Liver (tissue), 7 donors: ENCODE measurements at regions not wholly inside any gene's neighbourhood (a gene's known extent, or its start where the extent isn't known, plus 50 kb on each side); places are given as distances from the start of the nearest gene placed in this dataset.

Source experiments
- DNase-seq: peaks from one replicate; pipeline ENCODE4 v3.0.0-alpha.2; 2017; ENCODE audit warnings: low spot score
- H3K27ac ChIP-seq, 2 donors: one replicate each; pipeline ENCODE4 v1.7.0; 2013; ENCODE audit warnings: inconsistent platforms in 2 of 2, low read length in 2 of 2, control low read depth in 1 of 2, low read depth in 1 of 2, mild to moderate bottlenecking in 1 of 2
- H3K27me3 ChIP-seq, 4 donors: one replicate each; pipeline versions ENCODE4 v1.6.1 to v1.7.0; 2013; ENCODE audit warnings: low read length in 3 of 4, inconsistent platforms in 1 of 4, mild to moderate bottlenecking in 1 of 4, moderate library complexity in 1 of 4; ENCODE audit not compliant: control insufficient read depth in 4 of 4, insufficient read depth in 4 of 4
- H3K36me3 ChIP-seq, 4 donors: one replicate each; pipeline versions ENCODE4 v1.6.1 to v1.7.0; 2013; ENCODE audit warnings: low read length in 3 of 4, mild to moderate bottlenecking in 3 of 4, low read depth in 1 of 4, moderate library complexity in 1 of 4; ENCODE audit not compliant: control insufficient read depth in 4 of 4, insufficient read depth in 3 of 4
- H3K4me1 ChIP-seq, 4 donors: one replicate each; pipeline versions ENCODE4 v1.6.1 to v1.7.0; 2013; ENCODE audit warnings: low read length in 3 of 4, mild to moderate bottlenecking in 3 of 4, moderate library complexity in 1 of 4; ENCODE audit not compliant: control insufficient read depth in 4 of 4, insufficient read depth in 4 of 4
- H3K4me3 ChIP-seq, 3 donors: one replicate each; pipeline versions ENCODE4 v1.6.1 to v1.7.0; 2013; ENCODE audit warnings: low read length in 3 of 3, control low read depth in 1 of 3, low read depth in 1 of 3, mild to moderate bottlenecking in 1 of 3
- H3K9ac ChIP-seq, 2 donors: one replicate each; pipeline ENCODE4 v1.7.0; 2013; ENCODE audit warnings: low read length in 2 of 2, mild to moderate bottlenecking in 2 of 2, moderate library complexity in 2 of 2, control low read depth in 1 of 2, low read depth in 1 of 2
- H3K9me3 ChIP-seq, 4 donors: one replicate each; pipeline versions ENCODE4 v1.6.1 to v1.7.0; 2013; ENCODE audit warnings: low read length in 3 of 4; ENCODE audit not compliant: control insufficient read depth in 4 of 4
- EGR1 ChIP-seq, 2 donors: IDR thresholded peaks; 2 replicates each; pipeline ENCODE4 v1.6.1; 2016 to 2018; ENCODE audit warnings: antibody characterized with exemption in 2 of 2, low read depth in 2 of 2
- FOXA1 ChIP-seq: IDR thresholded peaks from 2 replicates; pipeline ENCODE4 v1.6.1; 2016; ENCODE audit warnings: antibody characterized with exemption
- GABPA ChIP-seq, 2 donors: IDR thresholded peaks in 1 of 2; conservative IDR thresholded peaks in 1 of 2; 2 replicates each; pipeline ENCODE4 v1.6.1; 2016; ENCODE audit warnings: antibody characterized with exemption in 2 of 2, mild to moderate bottlenecking in 1 of 2, moderate library complexity in 1 of 2
- HNF4A ChIP-seq, 2 donors: conservative IDR thresholded peaks; 2 replicates each; pipeline ENCODE4 v1.6.1; 2016; ENCODE audit warnings: antibody characterized with exemption in 2 of 2, mild to moderate bottlenecking in 2 of 2
- HNF4G ChIP-seq: IDR thresholded peaks from 2 replicates; pipeline ENCODE4 v1.6.1; 2016; ENCODE audit warnings: antibody characterized with exemption
- JUND ChIP-seq, 2 donors: IDR thresholded peaks; 2 replicates each; pipeline ENCODE4 v1.6.1; 2016; ENCODE audit warnings: antibody characterized with exemption in 2 of 2
- MAX ChIP-seq: IDR thresholded peaks from 2 replicates; pipeline ENCODE4 v1.6.1; 2016; ENCODE audit warnings: antibody characterized with exemption
- NR2F2 ChIP-seq: IDR thresholded peaks from 2 replicates; pipeline ENCODE4 v1.6.1; 2016; ENCODE audit warnings: antibody characterized with exemption
- RAD21 ChIP-seq, 2 donors: IDR thresholded peaks; 2 replicates each; pipeline ENCODE4 v1.6.1; 2016; ENCODE audit warnings: antibody characterized with exemption in 2 of 2, mild to moderate bottlenecking in 2 of 2
- REST ChIP-seq: IDR thresholded peaks from 2 replicates; pipeline ENCODE4 v1.6.1; 2016; ENCODE audit warnings: antibody characterized with exemption, mild to moderate bottlenecking
- RXRA ChIP-seq, 2 donors: IDR thresholded peaks; 2 replicates each; pipeline ENCODE4 v1.6.1; 2017 to 2018; ENCODE audit warnings: antibody characterized with exemption in 2 of 2, mild to moderate bottlenecking in 1 of 2
- SP1 ChIP-seq: IDR thresholded peaks from 2 replicates; pipeline ENCODE4 v1.6.1; 2018; ENCODE audit warnings: antibody characterized with exemption, mild to moderate bottlenecking
- TAF1 ChIP-seq: conservative IDR thresholded peaks from 2 replicates; pipeline ENCODE4 v1.6.1; 2016; ENCODE audit warnings: antibody characterized with exemption, mild to moderate bottlenecking
- YY1 ChIP-seq: IDR thresholded peaks from 2 replicates; pipeline ENCODE4 v1.6.1; 2016; ENCODE audit warnings: antibody characterized with exemption, mild to moderate bottlenecking
- WGBS: extraction: QIAGEN DNeasy Blood & Tissue Kit; methylation state at CpG from one replicate; pipeline ENCODE4 v1.1.7; 2013; 5-methylcytosine and 5-hydroxymethylcytosine counted together
- TF ChIP-seq, protein P1 (sequence below): IDR thresholded peaks from 2 replicates; pipeline ENCODE4 v1.6.1; 2016; ENCODE audit warnings: antibody characterized with exemption
- donor health status: healthy.
- donor health status: healthy.
- donor health status: healthy.
- donor health status: healthy.

- 88% methylated on average over 10 of the region's 10 CpGs for WGBS
- Histone ChIP-seq H3K4me3 (no peak overlapping the region), H3K27ac (no peak overlapping the region), H3K4me1 (peaks cover 4 to 27% (median 17%) of the 10 kb centered on the region in 4 donors), H3K9me3 (peaks cover 2 to 6% (median 3%) of the 10 kb centered on the region in 4 donors), H3K27me3 (no peaks in the 10 kb centered on the region), H3K36me3 (no peaks in the 10 kb centered on the region), H3K9ac (no peak overlapping the region)
- no peak for DNase-seq
- no peak for TF ChIP-seq FOXA1
- no peak for TF ChIP-seq HNF4G
- TF ChIP-seq HNF4A (conservative IDR thresholded peaks at IDR 0.05) = no peak
- no peak for TF ChIP-seq RXRA (IDR thresholded peaks at IDR 0.05)
- TF ChIP-seq MAX = no peak
- no peak for TF ChIP-seq JUND (IDR thresholded peaks at IDR 0.05)
- TF ChIP-seq SP1 = no peak
- no peak for TF ChIP-seq EGR1 (IDR thresholded peaks at IDR 0.05; ENCODE audit: low read depth in 2 of 2)
- TF ChIP-seq TAF1 = no peak
Measured at GRCh38 chr20:17887331-17888030, 81.1 kb downstream of the SNX5 start.

DNA sequence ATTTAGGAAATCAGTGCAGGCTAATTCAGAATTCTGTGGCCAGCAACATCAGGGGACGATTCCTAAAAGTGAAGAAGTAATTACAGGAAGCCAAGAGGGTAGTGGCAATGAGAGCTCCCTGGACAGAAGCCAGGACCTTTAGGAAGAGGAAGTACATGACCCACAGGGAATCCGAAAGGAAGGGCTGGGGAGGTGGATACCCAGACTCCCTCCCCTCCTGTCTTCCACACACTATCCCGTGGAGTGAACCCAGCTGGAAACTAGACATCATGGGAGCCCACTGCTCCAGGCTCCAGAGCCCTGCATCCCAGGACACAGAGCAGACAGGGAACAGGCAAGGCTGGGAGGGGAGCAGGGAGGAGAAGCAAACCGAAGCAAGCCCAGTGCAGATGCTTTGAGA, 83.0 kb downstream of the SNX5 start:
- peaks cover 4 to 22% (median 17%) of the 10 kb centered on the region in 4 donors for H3K4me1 ChIP-seq
- TF ChIP-seq NR2F2 = peak; percentile 36
- TF ChIP-seq FOXA1 = no peak
- peaks cover 2 to 6% (median 3%) of the 10 kb centered on the region in 4 donors for H3K9me3 ChIP-seq
- no peaks in the 10 kb centered on the region for H3K27me3 ChIP-seq
- no peak for DNase-seq
- no peak overlapping the region for H3K9ac ChIP-seq
- no peak overlapping the region for H3K4me3 ChIP-seq
- WGBS = 56% methylated on average over 4 of the region's 4 CpGs
- H3K36me3 ChIP-seq = no peaks in the 10 kb centered on the region
- peak overlapping the region in 1 of 2 donors; percentile 23 for H3K27ac ChIP-seq

- H3K9me3 ChIP-seq = peaks cover 0 to 3% (median under 1%) of the 10 kb centered on the region in 4 donors
- no peak for TF ChIP-seq GABPA (IDR thresholded peaks at IDR 0.05 in 1 of 2, conservative IDR thresholded peaks at IDR 0.05 in 1 of 2)
- TF ChIP-seq RXRA (IDR thresholded peaks at IDR 0.05) = peak in 1 of 2 donors; percentile 8
- TF ChIP-seq FOXA1 = no peak
- H3K4me3 ChIP-seq = no peak overlapping the region
- WGBS = 30% methylated on average over 3 of the region's 3 CpGs
- DNase-seq = no peak
- no peaks in the 10 kb centered on the region for H3K36me3 ChIP-seq
- H3K9ac ChIP-seq = no peak overlapping the region
- H3K27me3 ChIP-seq = no peaks in the 10 kb centered on the region
- H3K27ac ChIP-seq = peak overlapping the region in 1 of 2 donors; percentile 23
- H3K4me1 ChIP-seq = peaks cover 4 to 22% (median 17%) of the 10 kb centered on the region in 4 donors
Measured at GRCh38 chr20:17885076-17885475, 83.5 kb downstream of the SNX5 start.

DNA sequence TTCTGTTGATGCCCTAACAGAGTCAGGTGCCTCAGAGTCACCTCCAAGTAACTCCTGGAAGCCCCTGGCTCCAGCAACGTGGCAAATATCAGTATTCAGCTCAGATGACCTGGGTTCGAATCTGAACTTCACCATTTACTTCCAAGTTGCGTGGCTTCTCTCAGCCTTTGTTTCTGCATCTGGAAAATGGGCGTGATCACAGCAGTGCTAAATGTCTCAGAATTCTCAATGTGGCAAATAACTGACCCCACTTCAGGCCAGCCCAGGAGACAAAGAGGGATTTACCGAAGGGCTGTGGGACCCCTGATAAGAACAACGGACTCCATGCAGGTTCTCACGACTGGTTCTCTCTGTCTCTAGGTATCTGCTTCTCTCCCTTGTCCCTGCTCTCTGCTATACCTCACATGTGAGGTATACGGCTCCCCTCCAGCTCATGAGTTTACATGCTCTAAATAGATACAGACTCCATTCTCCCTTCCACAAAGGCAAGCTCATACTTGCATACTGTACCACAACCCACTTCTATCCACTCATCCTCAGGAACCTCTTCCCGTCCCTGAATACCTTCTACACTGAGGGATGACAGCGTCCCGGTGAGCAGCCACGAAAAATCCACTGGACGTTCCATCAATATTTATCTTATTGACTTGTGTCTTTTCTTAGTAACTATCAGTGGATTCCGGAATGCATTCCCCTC, 84.1 kb downstream of the SNX5 start:
- Histone ChIP-seq H3K9ac (no peak overlapping the region), H3K9me3 (peaks cover 0 to 2% (median 0%) of the 10 kb centered on the region in 4 donors), H3K4me3 (no peak overlapping the region), H3K27me3 (no peaks in the 10 kb centered on the region), H3K27ac (no peak overlapping the region), H3K36me3 (no peaks in the 10 kb centered on the region), H3K4me1 (peaks cover 4 to 22% (median 17%) of the 10 kb centered on the region in 4 donors)
- DNase-seq = no peak
- WGBS = 65% methylated on average over 14 of the region's 14 CpGs
- TF ChIP-seq NR2F2 (no peak), EGR1 (IDR thresholded peaks at IDR 0.05; ENCODE audit: low read depth in 2 of 2) (no peak), HNF4A (conservative IDR thresholded peaks at IDR 0.05) (no peak), RAD21 (IDR thresholded peaks at IDR 0.05) (no peak), MAX (no peak), GABPA (IDR thresholded peaks at IDR 0.05 in 1 of 2, conservative IDR thresholded peaks at IDR 0.05 in 1 of 2) (no peak), REST (no peak), RXRA (IDR thresholded peaks at IDR 0.05) (no peak), YY1 (no peak)
- TF ChIP-seq, protein P1, sequence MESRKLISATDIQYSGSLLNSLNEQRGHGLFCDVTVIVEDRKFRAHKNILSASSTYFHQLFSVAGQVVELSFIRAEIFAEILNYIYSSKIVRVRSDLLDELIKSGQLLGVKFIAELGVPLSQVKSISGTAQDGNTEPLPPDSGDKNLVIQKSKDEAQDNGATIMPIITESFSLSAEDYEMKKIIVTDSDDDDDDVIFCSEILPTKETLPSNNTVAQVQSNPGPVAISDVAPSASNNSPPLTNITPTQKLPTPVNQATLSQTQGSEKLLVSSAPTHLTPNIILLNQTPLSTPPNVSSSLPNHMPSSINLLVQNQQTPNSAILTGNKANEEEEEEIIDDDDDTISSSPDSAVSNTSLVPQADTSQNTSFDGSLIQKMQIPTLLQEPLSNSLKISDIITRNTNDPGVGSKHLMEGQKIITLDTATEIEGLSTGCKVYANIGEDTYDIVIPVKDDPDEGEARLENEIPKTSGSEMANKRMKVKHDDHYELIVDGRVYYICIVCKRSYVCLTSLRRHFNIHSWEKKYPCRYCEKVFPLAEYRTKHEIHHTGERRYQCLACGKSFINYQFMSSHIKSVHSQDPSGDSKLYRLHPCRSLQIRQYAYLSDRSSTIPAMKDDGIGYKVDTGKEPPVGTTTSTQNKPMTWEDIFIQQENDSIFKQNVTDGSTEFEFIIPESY = no peak
